GM12875 (cell line): ENCODE measurements at regions not wholly inside any gene's neighbourhood (a gene's known extent, or its start where the extent isn't known, plus 50 kb on each side); places are given as distances from the start of the nearest gene placed in this dataset.

Experiments used
- H3K4me3 ChIP-seq: one replicate; pipeline ENCODE4 v1.5.1; 2011; ENCODE audit warnings: low read depth, low read length, control low read depth
- TF ChIP-seq, protein P1 (sequence below): IDR thresholded peaks from 2 replicates; pipeline ENCODE4 v1.5.1; 2011; ENCODE audit warnings: low read depth, mild to moderate bottlenecking, control low read depth, inconsistent platforms, low read length, moderate library complexity, borderline replicate concordance; ENCODE audit not compliant: insufficient read depth

GRCh38 chr11:92857407-92857806 is 112.0 kb upstream of the MTNR1B start:
- H3K4me3 ChIP-seq = no peak overlapping the region
- TF ChIP-seq, protein P1, sequence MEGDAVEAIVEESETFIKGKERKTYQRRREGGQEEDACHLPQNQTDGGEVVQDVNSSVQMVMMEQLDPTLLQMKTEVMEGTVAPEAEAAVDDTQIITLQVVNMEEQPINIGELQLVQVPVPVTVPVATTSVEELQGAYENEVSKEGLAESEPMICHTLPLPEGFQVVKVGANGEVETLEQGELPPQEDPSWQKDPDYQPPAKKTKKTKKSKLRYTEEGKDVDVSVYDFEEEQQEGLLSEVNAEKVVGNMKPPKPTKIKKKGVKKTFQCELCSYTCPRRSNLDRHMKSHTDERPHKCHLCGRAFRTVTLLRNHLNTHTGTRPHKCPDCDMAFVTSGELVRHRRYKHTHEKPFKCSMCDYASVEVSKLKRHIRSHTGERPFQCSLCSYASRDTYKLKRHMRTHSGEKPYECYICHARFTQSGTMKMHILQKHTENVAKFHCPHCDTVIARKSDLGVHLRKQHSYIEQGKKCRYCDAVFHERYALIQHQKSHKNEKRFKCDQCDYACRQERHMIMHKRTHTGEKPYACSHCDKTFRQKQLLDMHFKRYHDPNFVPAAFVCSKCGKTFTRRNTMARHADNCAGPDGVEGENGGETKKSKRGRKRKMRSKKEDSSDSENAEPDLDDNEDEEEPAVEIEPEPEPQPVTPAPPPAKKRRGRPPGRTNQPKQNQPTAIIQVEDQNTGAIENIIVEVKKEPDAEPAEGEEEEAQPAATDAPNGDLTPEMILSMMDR = no peak

GRCh38 chr11:92859156-92859690 is 110.2 kb upstream of the MTNR1B start:
- TF ChIP-seq, protein P1 = no peak
- H3K4me3 ChIP-seq = no peak overlapping the region

DNA sequence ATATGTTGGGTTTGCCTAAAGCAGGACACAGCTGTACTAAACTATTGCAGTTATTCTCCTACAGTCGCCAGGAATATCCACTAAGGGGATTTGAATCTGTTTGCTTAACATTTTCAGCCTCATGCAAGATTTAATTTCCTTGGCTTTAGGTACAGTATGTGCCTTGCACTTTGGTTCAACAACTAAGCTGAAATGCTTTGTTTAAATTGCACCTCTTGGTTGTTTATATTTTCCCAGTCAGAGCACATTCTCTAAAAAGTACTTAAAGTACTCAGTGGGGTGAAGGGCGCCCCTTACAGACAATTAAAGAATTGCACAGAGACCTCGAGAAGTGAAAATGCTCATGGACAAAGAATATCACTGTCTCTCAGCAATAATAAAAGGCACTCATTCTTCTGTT is 107.8 kb upstream of the MTNR1B start:
- no peak overlapping the region for H3K4me3 ChIP-seq
- TF ChIP-seq, protein P1 = no peak

- H3K4me3 ChIP-seq = no peak overlapping the region
- TF ChIP-seq, protein P1 = no peak
Observed at GRCh38 chr11:92865352-92865751, 104.1 kb upstream of the MTNR1B start.

GRCh38 chr11:92866679-92867282 is 102.7 kb upstream of the MTNR1B start:
- TF ChIP-seq, protein P1 = no peak
- H3K4me3 ChIP-seq = no peak overlapping the region

DNA sequence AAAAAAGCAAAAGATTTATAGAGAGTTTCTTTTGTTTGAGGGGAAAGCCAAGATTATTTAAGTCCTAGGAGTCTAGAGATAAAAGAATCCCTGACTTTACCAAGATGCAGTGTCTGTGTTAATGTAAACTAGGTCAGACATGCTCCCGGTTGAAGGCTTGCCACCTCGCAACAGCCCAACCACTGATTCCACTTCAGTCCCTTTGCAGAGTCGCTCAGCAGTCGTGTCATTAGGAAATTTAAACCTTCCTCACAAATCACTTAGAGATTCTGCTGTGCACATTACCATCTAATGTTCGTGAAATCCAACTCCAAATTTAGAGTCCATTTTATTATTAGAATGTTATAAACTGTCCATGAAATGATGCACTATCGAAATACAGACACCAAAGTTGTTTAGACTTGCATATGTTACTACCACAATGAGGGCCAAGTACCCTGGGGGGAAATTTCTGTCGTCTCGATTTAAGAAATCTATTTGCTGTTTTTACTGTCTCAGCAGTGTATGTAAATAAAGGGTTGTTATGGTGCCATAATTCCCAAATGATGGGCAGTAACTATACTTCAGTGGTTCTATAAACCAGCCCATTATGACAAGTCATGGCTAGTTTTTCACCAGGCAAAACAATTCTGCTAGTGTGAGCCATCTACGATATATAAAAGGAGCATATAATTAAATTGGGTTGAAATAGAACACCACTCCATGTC is 101.4 kb upstream of the MTNR1B start:
- TF ChIP-seq, protein P1 = no peak
- no peak overlapping the region for H3K4me3 ChIP-seq

GRCh38 chr11:92869716-92870115 is 99.7 kb upstream of the MTNR1B start:
- TF ChIP-seq, protein P1 = no peak
- H3K4me3 ChIP-seq = no peak overlapping the region
